Epithelial cell of proximal tubule (primary cell): ENCODE measurements at regions not wholly inside any gene's neighbourhood (a gene's known extent, or its start where the extent isn't known, plus 50 kb on each side); places are given as distances from the start of the nearest gene placed in this dataset.

Source experiments
- DNase-seq: peaks from one replicate; pipeline ENCODE4 v3.0.0-alpha.2; 2011; ENCODE audit warnings: low read depth
- H3K4me3 ChIP-seq: 2 replicates; pipeline ENCODE4 v1.5.1; 2011; ENCODE audit warnings: low read depth, mild to moderate bottlenecking, low read length
- TF ChIP-seq, protein P1 (sequence below): conservative IDR thresholded peaks from 2 replicates; pipeline ENCODE4 v1.5.1; 2012; ENCODE audit warnings: low read depth, mild to moderate bottlenecking, low read length

DNA sequence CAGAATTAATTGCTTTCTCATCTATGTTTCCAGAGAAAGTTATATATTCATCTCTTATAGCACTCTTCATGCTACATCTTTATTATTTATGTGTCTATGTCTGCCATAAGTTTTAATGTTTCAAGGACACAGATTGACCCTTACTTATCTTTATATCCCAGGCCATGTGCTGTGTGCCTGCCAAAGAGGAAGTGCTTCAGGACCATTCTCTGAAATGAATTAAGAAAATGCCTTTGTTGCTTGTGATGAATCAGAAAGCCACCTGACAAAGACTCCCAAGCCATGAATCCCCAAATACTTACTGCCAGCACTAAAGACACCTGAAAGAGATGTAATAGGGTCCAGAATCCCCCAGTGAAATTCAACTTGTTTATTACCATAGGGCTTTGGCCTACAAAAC is 342.1 kb upstream of the C1orf87 start:
- H3K4me3 ChIP-seq = no peak overlapping the region
- no peak for DNase-seq
- TF ChIP-seq, protein P1, sequence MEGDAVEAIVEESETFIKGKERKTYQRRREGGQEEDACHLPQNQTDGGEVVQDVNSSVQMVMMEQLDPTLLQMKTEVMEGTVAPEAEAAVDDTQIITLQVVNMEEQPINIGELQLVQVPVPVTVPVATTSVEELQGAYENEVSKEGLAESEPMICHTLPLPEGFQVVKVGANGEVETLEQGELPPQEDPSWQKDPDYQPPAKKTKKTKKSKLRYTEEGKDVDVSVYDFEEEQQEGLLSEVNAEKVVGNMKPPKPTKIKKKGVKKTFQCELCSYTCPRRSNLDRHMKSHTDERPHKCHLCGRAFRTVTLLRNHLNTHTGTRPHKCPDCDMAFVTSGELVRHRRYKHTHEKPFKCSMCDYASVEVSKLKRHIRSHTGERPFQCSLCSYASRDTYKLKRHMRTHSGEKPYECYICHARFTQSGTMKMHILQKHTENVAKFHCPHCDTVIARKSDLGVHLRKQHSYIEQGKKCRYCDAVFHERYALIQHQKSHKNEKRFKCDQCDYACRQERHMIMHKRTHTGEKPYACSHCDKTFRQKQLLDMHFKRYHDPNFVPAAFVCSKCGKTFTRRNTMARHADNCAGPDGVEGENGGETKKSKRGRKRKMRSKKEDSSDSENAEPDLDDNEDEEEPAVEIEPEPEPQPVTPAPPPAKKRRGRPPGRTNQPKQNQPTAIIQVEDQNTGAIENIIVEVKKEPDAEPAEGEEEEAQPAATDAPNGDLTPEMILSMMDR = no peak

- H3K4me3 ChIP-seq = no peak overlapping the region
- TF ChIP-seq, protein P1 = no peak
- no peak for DNase-seq
Measured at GRCh38 chr1:60413091-60413490, 339.5 kb upstream of the C1orf87 start.

DNA sequence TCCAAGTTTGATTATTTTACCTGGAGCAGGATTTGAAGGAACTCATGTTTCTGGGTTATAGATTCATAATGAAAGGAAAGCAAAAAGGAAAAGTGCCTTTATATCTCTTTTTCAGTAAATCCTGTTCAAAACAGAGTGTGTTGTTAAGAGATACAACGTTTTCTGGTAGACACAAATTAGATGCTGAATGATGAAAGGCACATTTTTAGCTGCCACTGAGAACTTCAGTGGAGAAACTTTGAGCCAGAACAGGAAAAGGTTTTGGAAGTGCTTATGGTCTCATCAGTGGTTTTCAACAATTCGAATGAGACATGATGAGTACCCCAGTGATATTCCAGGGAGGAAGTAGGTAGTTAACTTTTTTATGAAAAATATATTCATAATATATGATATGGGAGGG is 338.0 kb upstream of the C1orf87 start:
- no peak for DNase-seq
- no peak overlapping the region for H3K4me3 ChIP-seq
- TF ChIP-seq, protein P1 = no peak

DNA sequence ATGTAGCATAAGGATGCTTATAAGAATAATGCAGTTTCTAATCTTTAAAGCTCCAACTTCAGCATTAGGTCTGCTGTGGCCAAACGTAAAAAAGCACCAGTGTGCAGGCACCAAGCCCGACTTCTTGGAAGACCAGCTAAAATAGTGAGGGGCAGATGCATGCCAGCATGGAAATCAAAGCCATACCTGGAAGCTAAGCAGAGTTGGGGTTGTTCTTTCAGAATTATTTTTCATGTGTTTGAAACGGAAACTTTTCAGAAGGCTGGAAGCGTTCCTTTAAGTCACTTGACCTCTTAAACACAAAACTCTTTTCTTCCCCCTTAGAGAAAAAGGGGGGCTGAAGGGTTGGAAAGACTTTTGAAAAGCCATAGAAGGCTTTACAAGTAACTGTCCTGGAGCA is 329.2 kb upstream of the C1orf87 start:
- DNase-seq = no peak
- H3K4me3 ChIP-seq = no peak overlapping the region
- TF ChIP-seq, protein P1 = no peak

DNA sequence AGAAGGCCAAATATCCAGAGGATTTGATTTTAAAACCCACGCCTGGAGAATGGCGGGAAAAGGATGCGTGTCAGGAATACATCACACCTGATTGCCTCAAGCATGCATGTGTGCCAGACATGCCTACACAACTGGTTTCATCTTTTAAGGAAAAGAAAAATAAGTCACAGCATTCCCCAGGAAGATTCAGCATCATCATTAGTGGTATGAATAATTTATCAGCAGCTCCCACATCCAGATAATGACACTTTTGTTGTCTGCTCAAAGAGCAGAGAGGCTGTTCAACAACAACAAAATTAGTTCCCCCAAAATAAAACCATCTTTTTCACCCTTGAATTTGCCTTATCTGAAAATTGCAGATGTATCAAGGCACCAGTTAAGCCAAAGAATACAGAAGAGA is 328.6 kb upstream of the C1orf87 start:
- no peak overlapping the region for H3K4me3 ChIP-seq
- no peak for DNase-seq
- TF ChIP-seq, protein P1 = no peak

- no peak overlapping the region for H3K4me3 ChIP-seq
- no peak for DNase-seq
- TF ChIP-seq, protein P1 = no peak
Measured at GRCh38 chr1:60394436-60394835, 320.9 kb upstream of the C1orf87 start.

- DNase-seq = no peak
- H3K4me3 ChIP-seq = no peak overlapping the region
- TF ChIP-seq, protein P1 = no peak
Measured at GRCh38 chr1:60390593-60391282, 317.2 kb upstream of the C1orf87 start.
